IMR-90 (cell line): ENCODE measurements at regions not wholly inside any gene's neighbourhood (a gene's known extent, or its start where the extent isn't known, plus 50 kb on each side); places are given as distances from the start of the nearest gene placed in this dataset.

Source experiments
- ATAC-seq: fragments of 200-7000 bp; cut with Tn5 transposase; 2 replicates; pipeline ENCODE4 v1.9.1; 2020; ENCODE audit warnings: low read depth, mild to moderate bottlenecking, moderate library complexity
- BruUV-seq: library from RNA; stranded (reverse); fragments of 400-500 nt; replicated peaks from 2 replicates; lab custom pipeline; 2021; lab: Mats Ljungman, UMichigan
- CTCF ChIA-PET: fragments of 300-600 bp; formaldehyde crosslinking; extraction: SDS; loops from one replicate; lab custom pipeline; 2021; ENCODE audit warnings: antibody characterized with exemption; lab: Yijun Ruan, JAX
- POLR2A ChIA-PET: fragments of 300-600 bp; sonication (Branson Sonifier 250); formaldehyde crosslinking; loops from one replicate; lab custom pipeline; 2022; ENCODE audit warnings: antibody characterized with exemption; ENCODE audit not compliant: unreplicated experiment; lab: Charles Lee
- DNase-seq: peaks from one replicate; pipeline ENCODE4 v3.0.0; 2013
- H2AFZ ChIP-seq: replicated peaks from 2 replicates; pipeline ENCODE3; 2013; ENCODE audit warnings: low read length, mild to moderate bottlenecking; ENCODE audit not compliant: poor library complexity
- H2AK5ac ChIP-seq: 2 replicates; pipeline ENCODE4 v1.6.1; 2013; ENCODE audit warnings: low read depth, low read length, inconsistent platforms
- H2AK9ac ChIP-seq: replicated peaks from 2 replicates; pipeline ENCODE3; 2013; ENCODE audit warnings: mild to moderate bottlenecking, low read depth, low read length, moderate library complexity; ENCODE audit not compliant: poor library complexity
- H2BK120ac ChIP-seq: 2 replicates; pipeline ENCODE4 v1.6.1; 2013; ENCODE audit warnings: low read depth, low read length, inconsistent platforms
- H2BK15ac ChIP-seq: 3 replicates; pipeline ENCODE4 v1.6.1; 2013; ENCODE audit warnings: low read depth, low read length, inconsistent platforms
- H2BK20ac ChIP-seq: 2 replicates; pipeline ENCODE4 v1.6.1; 2013; ENCODE audit warnings: low read depth, mild to moderate bottlenecking, inconsistent platforms, low read length, moderate library complexity
- H2BK5ac ChIP-seq: 2 replicates; pipeline ENCODE4 v1.6.1; 2013; ENCODE audit warnings: mild to moderate bottlenecking, low read depth, low read length, inconsistent platforms; ENCODE audit not compliant: poor library complexity, severe bottlenecking
- H3K14ac ChIP-seq: replicated peaks from 2 replicates; pipeline ENCODE4 v1.6.1; 2013; ENCODE audit warnings: low read depth, low read length, inconsistent platforms
- H3K18ac ChIP-seq: 2 replicates; pipeline ENCODE4 v1.6.1; 2013; ENCODE audit warnings: low read depth, low read length, control low read depth
- H3K23ac ChIP-seq: 2 replicates; pipeline ENCODE4 v1.6.1; 2013; ENCODE audit warnings: low read depth, low read length, inconsistent platforms
- H3K27ac ChIP-seq: 2 replicates; pipeline ENCODE4 v1.5.1; 2013; ENCODE audit warnings: mild to moderate bottlenecking, control low read depth, low read length; ENCODE audit not compliant: insufficient read depth
- H3K27me3 ChIP-seq: 2 replicates; pipeline ENCODE4 v1.6.1; 2013; ENCODE audit warnings: low read length; ENCODE audit not compliant: control insufficient read depth, insufficient read depth
- H3K36me3 ChIP-seq: 2 replicates; pipeline ENCODE4 v1.6.1; 2013; ENCODE audit warnings: low read length, mixed read lengths; ENCODE audit not compliant: control insufficient read depth, insufficient read depth
- H3K4ac ChIP-seq: 2 replicates; pipeline ENCODE4 v1.6.1; 2013; ENCODE audit warnings: low read depth, low read length, inconsistent platforms
- H3K4me1 ChIP-seq: 2 replicates; pipeline ENCODE4 v1.6.1; 2013; ENCODE audit warnings: low read length, mixed read lengths; ENCODE audit not compliant: control insufficient read depth, insufficient read depth
- H3K4me2 ChIP-seq: 2 replicates; pipeline ENCODE4 v1.6.1; 2013; ENCODE audit warnings: low read depth, mild to moderate bottlenecking, control low read depth, low read length, moderate library complexity
- H3K4me3 ChIP-seq: 2 replicates; pipeline ENCODE4 v1.5.1; 2013; ENCODE audit warnings: low read depth, mild to moderate bottlenecking, control low read depth, low read length, moderate library complexity; ENCODE audit not compliant: insufficient read depth
- H3K56ac ChIP-seq: 2 replicates; pipeline ENCODE4 v1.6.1; 2013; ENCODE audit warnings: low read length, inconsistent platforms; ENCODE audit not compliant: insufficient read depth; ENCODE audit errors: extremely low read depth
- H3K79me1 ChIP-seq, 2 experiments: 2 replicates each; pipeline ENCODE4 v1.6.1; 2013; ENCODE audit warnings: low read length in 2 of 2, inconsistent platforms in 1 of 2, low read depth in 1 of 2
- H3K9ac ChIP-seq: 2 replicates; pipeline ENCODE4 v1.6.1; 2013; ENCODE audit warnings: low read depth, low read length, control low read depth
- H3K9me1 ChIP-seq: 2 replicates; pipeline ENCODE4 v1.6.1; 2013; ENCODE audit warnings: low read length, inconsistent platforms; ENCODE audit not compliant: insufficient read depth
- H3K9me3 ChIP-seq: 2 replicates; pipeline ENCODE4 v1.6.1; 2013; ENCODE audit warnings: low read length; ENCODE audit not compliant: control insufficient read depth, insufficient read depth
- H4K20me1 ChIP-seq: 2 replicates; pipeline ENCODE4 v1.6.1; 2013; ENCODE audit warnings: low read length, inconsistent platforms; ENCODE audit not compliant: insufficient read depth
- H4K5ac ChIP-seq: 2 replicates; pipeline ENCODE4 v1.6.1; 2013; ENCODE audit warnings: mild to moderate bottlenecking, low read depth, low read length, control low read depth
- H4K8ac ChIP-seq, 2 experiments: 2 replicates each; pipeline ENCODE4 v1.6.1; 2013; ENCODE audit warnings: low read depth in 2 of 2, low read length in 2 of 2, control low read depth in 1 of 2, inconsistent platforms in 1 of 2
- H4K91ac ChIP-seq: 2 replicates; pipeline ENCODE4 v1.6.1; 2013; ENCODE audit warnings: low read depth, low read length, inconsistent platforms; ENCODE audit not compliant: insufficient read depth
- BHLHE40 ChIP-seq: fragments of 150-350 bp; IDR thresholded peaks from 2 replicates; pipeline ENCODE4 v1.6.1; 2016; ENCODE audit warnings: mild to moderate bottlenecking, low read depth, low read length
- CEBPB ChIP-seq: IDR thresholded peaks from 2 replicates; pipeline ENCODE4 v1.6.1; 2012; ENCODE audit warnings: low read depth, low read length, improper control_type of control experiment
- CHD1 ChIP-seq: IDR thresholded peaks from 2 replicates; pipeline ENCODE4 v1.6.1; 2012; ENCODE audit warnings: low read depth, low read length, improper control_type of control experiment
- CTCF ChIP-seq: conservative IDR thresholded peaks from 2 replicates; pipeline ENCODE4 v1.5.1; 2012; ENCODE audit warnings: mild to moderate bottlenecking, low read depth, low read length, improper control_type of control experiment
- ELK1 ChIP-seq: fragments of 150-350 bp; IDR thresholded peaks from 2 replicates; pipeline ENCODE4 v1.6.1; 2016; ENCODE audit warnings: low read depth, mild to moderate bottlenecking, low read length, moderate library complexity, borderline replicate concordance
- FOS ChIP-seq: fragments of 150-350 bp; IDR thresholded peaks from 2 replicates; pipeline ENCODE4 v1.6.1; 2016; ENCODE audit warnings: low read depth, low read length
- MAFK ChIP-seq: IDR thresholded peaks from 2 replicates; pipeline ENCODE4 v1.6.1; 2012; ENCODE audit warnings: low read depth, low read length, improper control_type of control experiment
- MAZ ChIP-seq: IDR thresholded peaks from 2 replicates; pipeline ENCODE4 v1.6.1; 2012; ENCODE audit warnings: low read depth, mild to moderate bottlenecking, low read length, improper control_type of control experiment, moderate library complexity, borderline replicate concordance
- MXI1 ChIP-seq: IDR thresholded peaks from 2 replicates; pipeline ENCODE4 v1.6.1; 2012; ENCODE audit warnings: low read depth, mild to moderate bottlenecking, low read length, moderate library complexity, borderline replicate concordance
- NFE2L2 ChIP-seq: fragments of 150-350 bp; IDR thresholded peaks from 2 replicates; pipeline ENCODE4 v1.6.1; 2016; ENCODE audit warnings: low read depth, mild to moderate bottlenecking, low read length
- POLR2A ChIP-seq: IDR thresholded peaks from 2 replicates; pipeline ENCODE4 v1.6.1; 2012; ENCODE audit warnings: mild to moderate bottlenecking, low read depth, low read length
- RAD21 ChIP-seq: IDR thresholded peaks from 2 replicates; pipeline ENCODE4 v1.6.1; 2012; ENCODE audit warnings: low read length, improper control_type of control experiment
- RCOR1 ChIP-seq: IDR thresholded peaks from 2 replicates; pipeline ENCODE4 v1.6.1; 2012; ENCODE audit warnings: mild to moderate bottlenecking, low read length, improper control_type of control experiment; ENCODE audit not compliant: insufficient replicate concordance
- RFX5 ChIP-seq: IDR thresholded peaks from 2 replicates; pipeline ENCODE4 v1.8.0; 2012; ENCODE audit warnings: low read depth, mild to moderate bottlenecking, low read length, moderate library complexity
- SMC3 ChIP-seq: fragments of 150-350 bp; IDR thresholded peaks from 2 replicates; pipeline ENCODE4 v1.6.1; 2016; ENCODE audit warnings: low read depth, mild to moderate bottlenecking, antibody characterized with exemption, low read length, moderate library complexity
- USF2 ChIP-seq: fragments of 150-350 bp; IDR thresholded peaks from 2 replicates; pipeline ENCODE4 v1.6.1; 2017; ENCODE audit warnings: mild to moderate bottlenecking, antibody characterized with exemption, low read length, low read depth
- WGBS, 2 experiments: methylation state at CpG; one replicate each; pipeline versions ENCODE4 v1.1.5 to v1.1.7; 2013; ENCODE audit warnings: missing lambda C conversion rate in 2 of 2; ENCODE audit not compliant: insufficient read length in 1 of 2; ENCODE audit errors: extremely low coverage in 2 of 2; 5-methylcytosine and 5-hydroxymethylcytosine counted together
- dilution Hi-C: fragments of 300-500 bp; cut with HindIII; formaldehyde crosslinking; loops from one replicate; pipeline ENCODE4 v1.14.3; 2018; ENCODE audit warnings: low sequenced_read_pairs; ENCODE audit not compliant: unreplicated experiment
- in situ Hi-C: fragments of 300-500 bp; cut with MboI; formaldehyde crosslinking; loops from 3 replicates; pipeline ENCODE4 v1.14.3; 2019; ENCODE audit warnings: low sequenced_read_pairs, inconsistent platforms, mixed read lengths
- intact Hi-C: fragments of 100-400 bp; cut with micrococcal nuclease; formaldehyde crosslinking; loops from 2 replicates; pipeline ENCODE4 v1.10.0; 2022

- no peak overlapping the region for H2AFZ ChIP-seq
- dilution Hi-C loops: no loop called here
Observed at GRCh38 chr10:117797296-117797695, 249.4 kb downstream of the RAB11FIP2 start.

More at GRCh38 chr10:117797296-117797695, 249.4 kb downstream of the RAB11FIP2 start:
- intact Hi-C loops (no loop called here), in situ Hi-C loops (no loop called here)
- H3K27me3 ChIP-seq: no peaks in the 10 kb centered on the region
- H3K4me3 ChIP-seq: no peak overlapping the region
- POLR2A ChIA-PET: no interaction called here
- no peak overlapping the region for H3K56ac ChIP-seq
- H2AK5ac ChIP-seq: no peak overlapping the region
- peaks cover 33% of the 10 kb centered on the region for H3K9me3 ChIP-seq
- H3K14ac ChIP-seq: no peak overlapping the region
- H2BK20ac ChIP-seq: no peak overlapping the region
- H4K20me1 ChIP-seq: no peaks in the 10 kb centered on the region
- H2BK15ac ChIP-seq: no peak overlapping the region
- H3K23ac ChIP-seq: no peak overlapping the region
- H2BK5ac ChIP-seq: no peak overlapping the region
- H3K4me2 ChIP-seq: no peak overlapping the region
- DNase-seq (no peak), ATAC-seq (no peak)
- no peak overlapping the region for H4K8ac ChIP-seq
- no TSS peak for BruUV-seq
- no peak overlapping the region for H2AK9ac ChIP-seq
- no peak overlapping the region for H4K91ac ChIP-seq
- H3K36me3 ChIP-seq: no peaks in the 10 kb centered on the region
- H3K9ac ChIP-seq: no peak overlapping the region
- 61% methylated on average over 2 of the region's 10 CpGs; no CpG with 5 or more reads in 1 of the 2 experiments for WGBS, 2 experiments
- TF ChIP-seq SMC3: no peak
- TF ChIP-seq CEBPB: no peak
- no peak for TF ChIP-seq FOS
- no peak for TF ChIP-seq MXI1
- no peak for TF ChIP-seq USF2
- TF ChIP-seq NFE2L2: no peak
- no peak for TF ChIP-seq BHLHE40
- no peak for TF ChIP-seq POLR2A
- no peak for TF ChIP-seq RCOR1
- no peak for TF ChIP-seq CHD1
- TF ChIP-seq CTCF: no peak
- no peak for TF ChIP-seq RFX5
- no peak for TF ChIP-seq MAFK
- TF ChIP-seq MAZ: no peak
- no peak for TF ChIP-seq ELK1
- no peak for TF ChIP-seq RAD21
- H3K4me1 ChIP-seq: no peaks in the 10 kb centered on the region
- no peak overlapping the region for H3K18ac ChIP-seq
- H2BK120ac ChIP-seq: no peak overlapping the region
- no peak overlapping the region for H3K27ac ChIP-seq
- H4K5ac ChIP-seq: no peak overlapping the region
- CTCF ChIA-PET: no interaction called here
- no peaks in the 10 kb centered on the region for H3K79me1 ChIP-seq
- no peaks in the 10 kb centered on the region for H3K9me1 ChIP-seq
- H3K4ac ChIP-seq: no peak overlapping the region
